Thymus (tissue), 11 donors: ENCODE measurements at regions not wholly inside any gene's neighbourhood (a gene's known extent, or its start where the extent isn't known, plus 50 kb on each side); places are given as distances from the start of the nearest gene placed in this dataset.

Experiments used
- DNase-seq, 9 donors: peaks; one replicate each; pipeline ENCODE4 v3.0.0-alpha.2; 2013; ENCODE audit warnings: low spot score in 9 of 9, low read depth in 6 of 9, missing footprints in 1 of 9
- H3K27ac ChIP-seq, 2 donors: one replicate each; pipeline ENCODE4 v1.5.1; 2013; ENCODE audit warnings: control low read depth in 1 of 2, low read depth in 1 of 2, low read length in 1 of 2, mild to moderate bottlenecking in 1 of 2, moderate library complexity in 1 of 2
- H3K27me3 ChIP-seq, 2 donors: one replicate each; pipeline ENCODE4 v1.5.1; 2013; ENCODE audit warnings: low read length in 1 of 2; ENCODE audit not compliant: control insufficient read depth in 2 of 2, insufficient read depth in 1 of 2
- H3K36me3 ChIP-seq, 2 donors: one replicate each; pipeline ENCODE4 v1.5.1; 2013; ENCODE audit warnings: low read length in 1 of 2, mild to moderate bottlenecking in 1 of 2, moderate library complexity in 1 of 2; ENCODE audit not compliant: control insufficient read depth in 2 of 2, insufficient read depth in 2 of 2
- H3K4me1 ChIP-seq, 2 donors: one replicate each; pipeline ENCODE4 v1.5.1; 2013; ENCODE audit warnings: low read length in 2 of 2; ENCODE audit not compliant: control insufficient read depth in 2 of 2, insufficient read depth in 2 of 2
- H3K4me3 ChIP-seq, 2 donors: one replicate each; pipeline ENCODE4 v1.5.1; 2013; ENCODE audit warnings: low read length in 2 of 2, control low read depth in 1 of 2, mild to moderate bottlenecking in 1 of 2
- H3K9me3 ChIP-seq, 2 donors: one replicate each; pipeline ENCODE4 v1.5.1; 2013; ENCODE audit warnings: low read length in 1 of 2, mild to moderate bottlenecking in 1 of 2; ENCODE audit not compliant: control insufficient read depth in 2 of 2, insufficient read depth in 1 of 2
- WGBS: extraction: QIAGEN DNeasy Blood & Tissue Kit; methylation state at CpG from one replicate; pipeline ENCODE4 v1.1.7; 2013; 5-methylcytosine and 5-hydroxymethylcytosine counted together
- donor health status: healthy.

GRCh38 chr6:40735121-40735520 is 148.0 kb upstream of the LRFN2 start:
- no peak for DNase-seq
- Histone ChIP-seq H3K9me3 (no peaks in the 10 kb centered on the region), H3K27me3 (peaks cover 0 to 10% of the 10 kb centered on the region in 2 donors), H3K36me3 (no peaks in the 10 kb centered on the region), H3K27ac (no peak overlapping the region), H3K4me3 (no peak overlapping the region), H3K4me1 (no peaks in the 10 kb centered on the region)
- 78% methylated on average over 3 of the region's 3 CpGs for WGBS

DNA sequence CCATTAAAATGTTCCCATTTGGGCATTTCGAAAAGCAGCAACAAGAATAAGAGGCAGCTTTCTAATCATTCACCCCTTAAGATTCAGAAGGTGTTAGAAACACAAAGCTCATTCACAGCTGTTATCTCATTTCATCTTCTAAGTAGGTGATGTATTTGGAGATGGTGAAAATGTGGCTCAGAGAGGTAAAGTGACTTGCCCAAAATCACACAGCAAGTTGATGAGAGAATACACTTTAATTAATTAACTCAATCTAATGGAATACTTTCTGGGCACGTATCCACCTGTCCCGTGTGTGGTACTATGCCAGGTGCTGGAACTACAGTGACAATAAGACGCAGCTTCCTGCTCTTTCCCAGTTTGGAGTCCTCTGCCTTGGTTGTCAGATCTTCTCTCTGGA is 147.4 kb upstream of the LRFN2 start:
- H3K4me3 ChIP-seq = no peak overlapping the region
- no peaks in the 10 kb centered on the region for H3K9me3 ChIP-seq
- H3K4me1 ChIP-seq = no peaks in the 10 kb centered on the region
- WGBS = 90% methylated on average over 4 of the region's 4 CpGs
- H3K36me3 ChIP-seq = no peaks in the 10 kb centered on the region
- DNase-seq = no peak
- no peak overlapping the region for H3K27ac ChIP-seq
- peaks cover 0 to 10% of the 10 kb centered on the region in 2 donors for H3K27me3 ChIP-seq

DNA sequence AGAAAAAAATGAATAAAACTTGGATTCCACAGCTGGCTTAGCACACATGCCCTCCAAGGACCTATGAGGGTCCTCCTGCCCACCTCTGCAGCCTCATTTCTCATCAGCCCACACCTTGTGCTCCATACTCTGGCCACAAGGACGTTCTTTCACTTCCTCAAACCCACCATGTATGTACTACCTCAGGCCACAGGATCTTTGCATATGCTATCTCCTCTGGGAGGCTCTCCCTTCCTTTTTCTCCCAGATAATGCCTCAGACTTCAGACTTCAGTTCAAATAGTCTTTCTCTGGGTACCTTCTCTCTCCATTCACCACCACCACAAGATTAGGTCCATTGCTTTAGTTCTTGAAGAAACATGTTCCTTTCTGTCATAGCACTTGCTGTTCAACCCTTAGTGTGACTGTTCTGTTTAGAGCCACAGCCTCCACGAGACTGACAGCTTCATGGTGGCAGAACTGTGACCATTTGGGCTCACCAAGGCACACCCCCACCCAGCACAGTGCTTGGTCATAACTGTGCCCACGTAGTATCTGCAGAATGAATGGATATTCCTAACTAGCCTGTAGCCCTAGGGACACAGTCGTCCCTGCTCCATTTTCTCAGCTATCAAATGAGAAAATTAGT is 146.7 kb upstream of the LRFN2 start:
- Histone ChIP-seq H3K27ac (no peak overlapping the region), H3K4me1 (no peaks in the 10 kb centered on the region), H3K4me3 (no peak overlapping the region), H3K27me3 (peaks cover 0 to 10% of the 10 kb centered on the region in 2 donors), H3K36me3 (no peaks in the 10 kb centered on the region), H3K9me3 (no peaks in the 10 kb centered on the region)
- DNase-seq = no peak
- WGBS = 71% methylated on average over 4 of the region's 4 CpGs

- H3K4me1 ChIP-seq = no peaks in the 10 kb centered on the region
- no peak overlapping the region for H3K27ac ChIP-seq
- no peak overlapping the region for H3K4me3 ChIP-seq
- H3K9me3 ChIP-seq = no peaks in the 10 kb centered on the region
- no peaks in the 10 kb centered on the region for H3K36me3 ChIP-seq
- no peak for DNase-seq
- peaks cover 0 to 10% of the 10 kb centered on the region in 2 donors for H3K27me3 ChIP-seq
- WGBS = 96% methylated on average over 1 of the region's 1 CpG
Measured at GRCh38 chr6:40733290-40733689, 146.1 kb upstream of the LRFN2 start.

- no peaks in the 10 kb centered on the region for H3K4me1 ChIP-seq
- H3K27ac ChIP-seq = no peak overlapping the region
- no peak for DNase-seq
- no peaks in the 10 kb centered on the region for H3K9me3 ChIP-seq
- no peaks in the 10 kb centered on the region for H3K36me3 ChIP-seq
- no peak overlapping the region for H3K4me3 ChIP-seq
- WGBS = 90% methylated on average over 3 of the region's 3 CpGs
- H3K27me3 ChIP-seq = peaks cover 0 to 10% of the 10 kb centered on the region in 2 donors
Measured at GRCh38 chr6:40732878-40733277, 145.7 kb upstream of the LRFN2 start.

- WGBS = 95% methylated on average over 3 of the region's 3 CpGs
- no peaks in the 10 kb centered on the region for H3K9me3 ChIP-seq
- no peak overlapping the region for H3K4me3 ChIP-seq
- no peaks in the 10 kb centered on the region for H3K4me1 ChIP-seq
- no peaks in the 10 kb centered on the region for H3K27me3 ChIP-seq
- no peaks in the 10 kb centered on the region for H3K36me3 ChIP-seq
- no peak for DNase-seq
- H3K27ac ChIP-seq = no peak overlapping the region
Measured at GRCh38 chr6:40728643-40729042, 141.5 kb upstream of the LRFN2 start.

- WGBS = 95% methylated on average over 1 of the region's 1 CpG
- Histone ChIP-seq H3K9me3 (no peaks in the 10 kb centered on the region), H3K4me1 (no peaks in the 10 kb centered on the region), H3K4me3 (no peak overlapping the region), H3K36me3 (no peaks in the 10 kb centered on the region), H3K27me3 (peaks cover 0 to 2% of the 10 kb centered on the region in 2 donors), H3K27ac (no peak overlapping the region)
- no peak for DNase-seq
Measured at GRCh38 chr6:40727271-40727670, 140.1 kb upstream of the LRFN2 start.

DNA sequence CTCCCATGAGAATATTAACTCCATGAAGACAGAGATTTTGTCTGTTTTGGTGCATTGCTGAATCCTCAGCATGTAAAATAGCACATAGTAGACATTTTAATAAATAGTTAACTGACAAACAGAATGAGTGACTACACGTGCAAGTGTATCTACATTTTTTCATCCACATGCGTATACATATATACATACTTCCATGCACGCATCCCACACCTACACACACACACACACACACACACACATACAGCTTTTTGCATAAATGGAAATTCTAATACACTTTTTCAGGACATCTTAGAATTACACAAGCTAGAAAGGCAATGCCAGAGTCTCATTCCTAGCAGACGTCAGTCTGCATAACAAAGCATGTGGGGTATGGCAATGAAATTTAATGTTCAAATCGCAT is 139.7 kb upstream of the LRFN2 start:
- H3K27me3 ChIP-seq = peaks cover 0 to 2% of the 10 kb centered on the region in 2 donors
- no peaks in the 10 kb centered on the region for H3K9me3 ChIP-seq
- H3K27ac ChIP-seq = no peak overlapping the region
- H3K4me3 ChIP-seq = no peak overlapping the region
- H3K4me1 ChIP-seq = no peaks in the 10 kb centered on the region
- DNase-seq = no peak
- 97% methylated on average over 5 of the region's 5 CpGs for WGBS
- H3K36me3 ChIP-seq = no peaks in the 10 kb centered on the region

DNA sequence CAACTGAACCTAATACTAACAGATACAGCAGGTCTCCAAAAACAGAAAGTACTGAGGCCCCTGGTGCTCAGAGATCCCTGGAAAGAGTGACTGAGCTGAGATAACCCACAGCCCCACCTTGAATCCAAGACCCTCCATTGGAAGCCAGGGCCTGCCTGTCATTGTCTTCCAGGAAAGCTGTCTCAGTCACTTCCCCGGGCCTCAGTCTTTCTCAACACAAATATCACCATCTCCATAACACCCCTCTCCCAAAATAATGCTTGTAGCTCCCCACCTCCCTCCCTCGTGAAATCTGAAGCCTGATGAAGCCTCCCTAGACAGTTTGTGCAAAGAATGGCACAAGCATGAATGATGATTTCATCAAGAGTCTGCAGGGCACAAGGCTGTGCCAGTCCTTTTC is 138.2 kb upstream of the LRFN2 start:
- H3K4me1 ChIP-seq = no peaks in the 10 kb centered on the region
- H3K9me3 ChIP-seq = no peaks in the 10 kb centered on the region
- no peak overlapping the region for H3K27ac ChIP-seq
- WGBS = 93% methylated on average over 2 of the region's 2 CpGs
- no peak for DNase-seq
- H3K27me3 ChIP-seq = peaks cover 0 to 2% of the 10 kb centered on the region in 2 donors
- no peaks in the 10 kb centered on the region for H3K36me3 ChIP-seq
- H3K4me3 ChIP-seq = no peak overlapping the region
